Activated naive CD4-positive, alpha-beta T cell (primary cell): ENCODE measurements at regions not wholly inside any gene's neighbourhood (a gene's known extent, or its start where the extent isn't known, plus 50 kb on each side); places are given as distances from the start of the nearest gene placed in this dataset.

Source experiments
- DNase-seq, 4 experiments: peaks; one replicate each; lab custom pipeline; 2025; lab: John Stamatoyannopoulos, UW

DNA sequence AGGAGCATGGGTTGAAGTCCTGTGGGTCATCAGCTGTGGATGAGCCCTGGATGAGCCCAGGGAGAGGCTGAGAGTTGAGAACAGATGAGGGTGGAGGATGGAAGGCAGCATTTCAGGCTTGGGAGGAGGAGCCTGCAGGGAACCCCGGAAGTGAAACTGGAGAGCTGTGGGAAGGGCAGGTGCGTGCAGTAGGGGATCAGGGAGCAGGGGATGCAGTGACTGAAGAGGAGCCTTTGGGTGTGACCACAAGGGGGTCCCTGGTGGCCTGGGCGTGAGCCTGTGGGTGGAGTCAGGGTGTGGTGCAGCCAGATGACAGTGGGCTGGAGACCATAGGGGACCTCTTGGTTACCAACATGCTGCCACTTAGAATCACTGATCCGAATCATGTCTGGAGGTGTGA lies 115.5 kb downstream of the PAPOLA start:
- no peak for DNase-seq

DNA sequence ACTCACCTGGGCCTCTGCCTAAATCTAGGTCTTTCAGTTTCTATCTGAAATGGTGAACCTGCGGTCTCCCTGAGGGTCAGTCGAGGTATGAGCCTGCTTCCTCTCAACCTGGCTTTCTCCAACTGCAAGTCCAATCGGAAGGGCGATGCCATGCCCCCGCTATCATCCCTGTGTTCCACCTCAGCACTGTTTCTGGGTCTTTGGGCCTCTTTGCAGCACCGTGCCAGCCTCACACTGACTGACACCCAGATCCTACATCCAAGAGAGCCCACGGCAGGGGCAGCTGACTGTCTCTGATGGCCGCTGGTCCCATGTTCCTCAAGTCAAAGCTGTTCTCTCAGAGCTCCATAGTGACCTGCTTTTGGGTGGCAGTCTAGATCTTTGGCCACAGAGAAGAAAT lies 120.7 kb downstream of the PAPOLA start:
- DNase-seq: no peak

DNA sequence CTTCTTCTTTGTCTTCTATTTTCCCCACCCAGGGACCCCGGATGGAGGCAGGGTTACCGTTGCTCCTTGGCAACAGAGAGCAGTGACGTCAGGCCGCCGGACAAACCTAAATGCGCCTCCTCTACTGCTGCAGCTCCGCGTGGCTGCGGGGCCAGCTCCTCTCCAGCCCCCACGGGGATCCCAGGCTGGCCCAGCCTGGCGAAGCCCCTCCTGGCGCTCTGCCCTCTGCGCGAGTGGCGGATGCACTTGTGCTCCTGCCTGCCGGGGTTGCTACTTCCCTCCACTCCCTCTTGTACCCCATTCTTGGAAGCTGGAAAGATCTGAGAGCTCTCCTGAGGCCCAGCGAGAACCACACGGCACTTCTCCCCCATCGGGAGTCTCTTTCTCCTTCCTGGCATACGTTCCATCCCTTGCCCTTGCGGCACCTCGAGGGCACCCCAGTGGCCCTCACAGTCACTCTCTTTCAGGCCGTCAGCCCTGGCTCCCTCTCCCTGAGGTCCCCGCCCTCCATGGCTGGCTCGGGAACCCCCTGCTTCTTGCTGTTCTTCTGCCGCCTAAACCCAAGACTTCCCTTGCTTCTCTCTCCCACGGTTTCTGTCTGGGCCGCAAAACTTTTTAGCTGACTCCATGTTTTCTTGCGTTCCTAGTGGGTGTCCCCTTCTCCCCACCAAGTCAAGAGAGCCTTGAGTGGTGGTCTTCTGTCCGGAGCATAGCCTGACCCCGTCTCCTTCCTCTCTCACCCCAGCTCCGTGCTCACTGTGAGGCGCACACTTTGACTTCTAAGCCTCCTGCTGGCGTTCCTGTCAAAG lies 121.7 kb downstream of the PAPOLA start:
- DNase-seq: no peak

DNA sequence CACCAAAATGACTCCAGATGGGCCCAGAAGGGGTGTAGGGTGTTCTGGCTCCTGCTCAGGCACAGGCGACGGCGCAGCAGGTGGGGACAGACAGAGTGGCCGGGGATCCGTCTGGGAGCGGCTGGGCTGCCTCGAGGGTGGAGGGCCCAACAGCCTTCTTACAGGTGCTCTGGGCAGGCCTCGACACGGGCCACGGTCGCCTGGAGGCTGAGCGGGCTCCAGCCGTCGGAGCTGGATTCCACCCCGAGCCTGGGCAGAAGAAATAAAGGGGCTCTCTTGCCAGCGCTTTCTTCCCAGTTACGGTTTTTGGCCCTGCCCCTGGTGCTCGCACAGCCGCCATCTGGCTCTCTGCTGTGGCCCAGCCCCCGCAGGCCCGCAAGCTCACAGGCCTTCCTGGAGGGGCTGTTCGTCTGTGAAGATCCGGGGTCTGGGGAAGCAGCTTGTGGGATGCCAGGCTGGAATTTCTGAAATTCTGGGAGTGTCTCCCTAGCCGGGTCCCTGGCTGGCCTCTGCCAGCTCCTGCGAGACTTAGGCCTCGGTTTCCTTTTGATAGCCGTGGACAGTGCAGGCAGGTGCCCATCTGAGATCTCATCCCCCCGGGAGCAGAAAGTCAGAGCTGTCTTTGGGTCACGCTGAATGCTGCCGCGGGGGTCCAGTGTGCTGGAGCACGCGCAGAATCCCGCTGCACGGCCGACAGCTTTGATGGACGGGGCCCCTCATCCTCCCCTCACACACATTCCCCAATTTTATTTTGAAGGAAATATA lies 122.7 kb downstream of the PAPOLA start:
- DNase-seq: no peak

DNA sequence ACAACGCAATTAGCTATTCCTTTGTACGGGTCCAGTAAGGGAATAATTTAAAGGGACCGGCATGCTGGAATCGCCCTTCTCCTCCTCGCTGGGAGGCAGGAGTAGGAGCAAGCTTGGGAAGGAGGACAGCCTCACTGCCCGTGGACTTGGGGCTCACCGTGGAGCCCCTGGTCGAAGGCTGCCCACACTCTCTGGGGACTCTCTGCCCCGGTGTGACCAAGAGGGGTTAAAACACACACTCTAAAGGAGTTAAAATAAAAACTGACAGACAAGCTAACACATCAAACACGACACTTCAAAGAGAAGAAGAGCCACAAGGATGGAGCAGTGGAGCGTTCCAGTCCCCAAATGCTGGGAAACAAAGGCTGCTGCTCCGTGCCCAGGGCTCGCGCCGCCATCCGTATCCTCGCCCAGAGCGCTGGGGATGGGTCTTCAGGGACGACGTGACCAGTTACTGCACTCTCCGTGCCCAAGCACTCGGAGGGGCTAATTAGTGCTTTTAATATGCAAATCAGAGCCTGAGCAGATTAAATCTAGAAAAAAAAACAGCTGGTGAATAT lies 123.3 kb downstream of the PAPOLA start:
- no peak for DNase-seq

DNA sequence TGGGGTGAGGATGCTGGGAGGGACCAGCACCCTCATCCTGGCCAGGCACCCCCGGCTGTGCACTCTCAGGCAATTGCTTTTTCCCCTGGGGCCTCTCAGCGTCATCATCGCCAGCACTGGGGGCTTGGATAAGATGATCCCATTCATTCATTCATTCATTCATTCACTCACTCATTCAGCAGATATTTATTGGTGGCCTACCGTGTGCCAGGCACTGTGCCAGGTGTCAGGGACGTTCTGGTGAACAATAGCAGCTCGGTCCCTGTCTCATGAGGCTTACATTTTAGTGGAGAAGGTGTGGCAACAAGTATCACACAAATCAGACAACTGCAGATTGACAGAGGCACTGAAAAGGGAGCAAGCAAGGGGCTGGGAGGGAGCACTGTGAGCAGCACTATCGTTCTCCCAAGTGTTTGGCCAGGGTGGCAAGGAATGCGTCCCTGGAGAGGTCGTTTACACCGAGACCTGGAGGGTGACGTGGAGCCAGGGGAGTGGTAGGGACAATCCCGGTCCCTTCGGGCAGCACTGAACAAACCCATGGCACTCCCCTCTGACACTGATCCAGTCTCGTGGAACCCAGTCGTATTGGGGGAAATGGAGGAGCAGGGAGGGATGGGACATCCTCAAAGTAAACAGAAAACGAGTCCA lies 124.1 kb downstream of the PAPOLA start:
- DNase-seq: no peak

DNA sequence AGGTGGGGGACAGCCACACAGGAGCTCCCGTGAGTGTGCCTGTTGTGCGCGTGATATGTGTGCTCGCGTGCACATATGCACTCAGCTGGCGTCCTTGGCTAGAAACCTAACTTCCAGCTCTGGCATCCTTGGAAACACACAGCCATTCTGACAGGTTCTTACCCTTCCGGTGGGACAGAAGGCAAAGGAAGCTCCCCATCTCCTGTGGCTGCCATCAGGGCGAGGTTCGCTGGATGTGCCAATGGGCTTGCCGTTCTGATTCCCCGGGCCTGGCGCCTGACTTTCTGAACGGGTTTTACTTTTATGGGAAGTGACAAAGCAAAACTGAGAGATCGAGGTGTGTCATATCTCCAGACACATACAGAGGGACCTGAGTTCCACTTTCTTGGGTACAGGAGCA lies 124.7 kb downstream of the PAPOLA start:
- DNase-seq: no peak

DNA sequence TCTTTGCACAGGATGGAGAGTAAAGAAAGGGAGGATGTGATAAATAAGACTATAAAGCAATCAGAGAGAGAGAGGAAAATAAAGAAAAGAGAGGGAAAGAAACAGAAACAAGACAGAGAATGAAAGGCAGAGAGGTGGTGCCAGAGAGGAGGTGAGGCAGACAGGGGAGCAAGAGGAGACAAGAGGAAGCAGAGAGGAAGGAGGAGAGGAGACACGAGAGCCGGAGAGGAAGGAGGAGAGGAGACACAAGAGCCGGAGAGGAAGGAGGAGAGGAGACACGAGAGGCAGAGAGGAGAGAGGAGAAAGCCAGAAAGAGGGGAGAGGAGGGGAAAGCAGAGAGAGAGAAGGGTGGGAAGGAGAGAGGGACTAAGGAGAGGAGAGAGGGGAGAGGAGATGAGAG lies 125.2 kb downstream of the PAPOLA start:
- no peak for DNase-seq

DNA sequence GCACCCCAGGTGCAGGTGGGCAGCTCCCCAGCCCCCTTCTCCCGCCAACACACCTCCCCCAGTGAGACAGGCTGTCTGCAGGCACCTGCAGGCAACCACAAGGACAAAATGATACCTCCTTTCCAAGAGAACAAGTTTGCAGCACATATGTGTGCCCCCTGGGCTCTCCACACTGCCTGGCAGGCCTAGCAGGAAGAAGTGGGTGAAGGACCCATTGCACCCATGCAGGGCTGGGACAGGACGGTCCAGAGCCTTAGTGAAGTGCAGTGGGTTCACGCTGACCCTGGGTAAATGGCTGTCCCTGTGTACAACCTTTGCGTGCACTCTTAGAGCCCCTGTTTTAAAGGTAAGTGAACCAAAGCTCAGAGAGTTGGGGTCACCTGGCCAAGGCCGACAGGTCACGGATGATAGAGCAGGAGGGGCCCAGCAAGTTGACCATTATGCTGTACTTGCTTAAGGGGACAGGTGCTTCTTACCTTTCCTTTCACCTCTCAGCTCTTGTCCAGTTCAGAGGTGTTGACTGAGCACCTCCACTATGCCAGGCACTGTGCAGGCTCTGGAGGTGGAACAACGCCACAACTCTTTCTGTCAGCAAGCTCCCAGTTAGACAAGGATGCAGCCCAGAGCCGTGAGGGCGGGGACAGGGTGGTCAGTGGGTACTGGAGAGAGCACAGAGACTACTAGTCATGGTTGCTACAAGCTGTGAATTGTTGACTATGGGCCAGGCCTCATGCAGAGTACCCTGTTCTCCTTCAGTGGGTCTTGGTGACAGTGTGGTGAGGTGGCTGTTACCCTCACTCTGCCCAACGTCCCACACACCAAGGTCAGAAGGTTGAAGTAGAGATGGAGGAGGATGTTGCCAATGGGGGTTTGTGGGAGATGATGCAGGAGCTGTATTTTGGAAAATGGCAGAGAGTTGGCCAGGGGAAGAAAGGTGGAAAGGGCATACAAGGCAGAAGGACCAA lies 125.9 kb downstream of the PAPOLA start:
- no peak for DNase-seq

DNA sequence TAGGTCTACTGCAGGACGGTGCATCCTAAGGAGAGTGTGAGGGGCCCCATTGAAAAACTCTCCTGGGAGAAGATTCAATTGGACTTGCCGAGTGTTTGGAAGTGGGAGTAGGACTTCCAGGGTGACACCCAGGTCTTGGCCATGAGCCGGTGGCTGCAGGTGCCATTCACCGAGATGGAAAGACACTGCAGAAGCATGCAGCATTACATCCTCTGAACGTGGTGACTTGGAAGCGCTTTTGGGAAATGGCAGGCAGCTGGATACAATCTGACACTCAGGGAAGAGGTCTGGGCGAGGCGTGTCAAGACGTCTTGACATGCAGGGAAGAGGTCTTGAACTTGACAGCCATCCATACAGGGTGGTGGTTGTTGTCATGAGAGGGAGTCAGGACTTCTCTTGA lies 126.9 kb downstream of the PAPOLA start:
- DNase-seq: no peak

DNA sequence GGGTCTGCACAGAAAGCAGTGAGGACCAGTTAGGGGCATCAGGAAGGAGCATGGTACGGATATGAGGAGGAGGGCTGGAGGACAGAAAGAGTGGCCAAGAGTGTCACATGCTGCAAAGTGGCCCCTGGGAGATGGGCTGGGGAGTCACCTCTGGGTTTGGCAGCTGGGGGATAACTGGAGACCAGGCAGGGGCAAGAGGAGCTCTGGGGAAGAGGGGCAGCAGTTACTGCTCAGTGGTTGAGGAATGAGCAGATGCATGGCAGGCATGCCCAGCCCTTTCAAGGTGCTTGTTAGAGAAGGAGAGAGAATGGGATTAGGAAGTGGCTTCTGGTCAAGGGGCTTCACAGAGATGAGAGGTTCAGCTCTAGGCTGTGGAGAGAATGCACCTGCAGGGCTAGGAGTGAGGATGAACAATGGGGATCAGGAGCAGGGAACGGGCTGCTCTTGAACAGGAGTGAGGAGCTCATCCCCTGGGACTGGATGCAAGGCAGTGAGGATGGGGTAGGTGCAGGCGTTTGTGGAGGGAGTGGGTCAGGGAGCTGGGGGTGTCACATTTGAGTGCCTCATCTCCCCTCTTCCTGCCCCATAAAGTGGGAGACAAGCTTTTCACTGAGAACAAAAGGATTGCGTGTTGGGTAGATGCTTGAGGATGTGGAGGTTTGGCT lies 127.5 kb downstream of the PAPOLA start:
- no peak for DNase-seq

DNA sequence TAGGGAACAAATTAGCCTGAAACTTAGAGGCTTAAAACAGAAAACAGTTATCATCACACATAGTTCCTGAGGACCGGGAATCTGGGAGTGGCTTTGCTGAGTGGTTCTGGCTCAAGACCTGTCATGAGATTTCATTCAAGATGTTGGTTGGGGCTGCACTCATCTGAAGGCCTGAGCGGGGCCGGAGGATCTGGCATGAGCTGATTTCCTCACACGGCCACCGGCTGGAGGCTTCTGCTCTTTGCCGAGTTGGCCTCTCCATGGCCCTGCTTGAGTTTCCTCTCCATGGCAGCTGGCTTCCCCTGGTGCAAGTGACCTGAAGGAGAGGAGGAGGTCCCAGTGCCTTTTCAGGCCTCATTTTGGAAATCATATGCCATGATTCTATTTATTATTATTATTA lies 128.1 kb downstream of the PAPOLA start:
- DNase-seq: no peak

DNA sequence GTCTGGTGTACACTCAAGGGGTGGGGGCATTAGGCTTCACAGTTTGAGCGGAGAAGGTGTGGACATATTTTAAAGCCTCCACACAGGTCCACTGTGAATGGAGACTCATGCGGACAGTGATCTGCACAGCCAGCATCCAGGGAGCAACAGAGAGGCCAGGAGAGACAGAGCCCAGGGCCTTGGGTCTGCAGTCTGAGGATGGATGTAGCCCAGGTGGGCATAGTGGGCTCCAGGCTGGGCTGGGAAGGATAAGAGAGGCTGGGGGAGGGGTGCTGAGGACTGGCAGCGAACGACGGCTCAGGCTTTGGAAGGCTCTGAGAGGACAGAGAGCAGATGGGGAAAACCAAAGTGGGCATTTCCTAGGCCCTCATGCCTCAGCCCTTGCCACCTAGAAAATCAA lies 128.8 kb downstream of the PAPOLA start:
- DNase-seq: no peak

DNA sequence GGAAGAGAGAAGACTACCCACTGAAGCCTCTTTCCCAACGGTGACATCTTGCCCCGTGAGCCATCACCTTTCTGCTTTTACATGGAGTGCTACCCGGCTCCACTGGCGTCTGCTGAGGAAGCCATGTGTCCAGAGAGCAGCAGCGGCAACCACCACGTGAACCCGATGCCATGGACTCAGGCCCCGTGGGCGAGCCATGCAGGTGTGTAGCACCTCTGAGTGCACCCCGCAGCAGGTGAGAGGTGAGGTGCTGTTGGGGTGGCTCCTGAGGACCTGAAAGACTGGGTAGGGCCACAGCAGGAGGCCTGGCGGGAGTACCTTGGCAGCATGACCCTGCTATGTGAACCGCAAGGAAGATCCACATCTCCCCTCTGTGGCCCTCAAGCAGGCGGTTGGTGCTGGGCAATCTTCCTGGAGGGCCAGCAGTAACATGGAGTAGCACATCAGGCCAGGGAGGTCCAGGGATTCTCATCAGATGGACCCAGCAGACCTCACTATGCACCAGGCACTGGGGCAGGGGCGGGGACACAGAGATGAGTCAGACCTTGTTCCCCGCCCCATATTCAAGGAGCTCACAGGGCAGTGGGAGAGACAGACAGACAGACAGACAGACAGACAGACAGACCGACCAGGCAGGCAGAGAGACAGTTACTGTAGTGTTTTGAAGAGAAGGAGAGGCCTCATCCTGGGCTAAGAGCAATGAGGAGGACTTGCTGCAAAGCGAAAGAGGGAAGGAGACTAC lies 129.6 kb downstream of the PAPOLA start:
- no peak for DNase-seq

DNA sequence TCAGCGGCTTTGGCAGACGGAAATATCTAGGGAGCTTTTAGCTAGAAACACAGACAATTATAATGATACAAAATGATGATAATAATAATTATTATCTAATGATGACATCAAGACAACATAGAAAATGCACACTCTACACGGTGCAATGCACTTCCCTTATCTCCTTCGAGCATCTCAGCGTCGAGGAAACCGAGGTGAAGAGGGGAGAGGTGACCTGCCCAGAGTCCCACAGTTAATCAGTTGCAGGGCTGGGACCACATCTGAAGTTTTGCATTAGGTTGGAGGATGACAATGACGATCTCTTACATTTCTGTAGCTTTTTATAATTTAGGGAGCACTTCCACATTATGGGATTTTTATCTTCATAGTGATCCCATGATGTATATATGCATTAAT lies 130.2 kb downstream of the PAPOLA start:
- no peak for DNase-seq

DNA sequence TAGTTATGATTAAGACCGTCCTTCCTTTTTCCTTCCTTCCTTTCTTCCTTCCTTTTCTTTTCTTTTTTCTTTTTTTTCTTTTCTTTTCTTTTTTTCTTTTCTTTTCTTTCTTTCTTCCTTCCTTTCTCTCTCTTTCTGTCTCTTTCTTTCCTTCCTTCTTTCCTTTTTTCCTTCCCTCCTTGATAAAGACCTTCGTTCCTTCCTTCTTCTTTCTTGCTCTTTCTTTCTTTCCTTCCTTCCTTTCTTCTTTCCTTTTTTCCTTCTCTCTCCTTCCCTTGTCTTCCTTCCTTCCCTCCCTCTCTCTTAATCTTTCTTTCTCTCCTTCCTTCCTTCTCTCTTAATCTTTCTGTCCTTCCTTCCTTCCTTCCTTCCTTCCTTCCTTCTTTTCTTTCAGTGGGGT lies 130.9 kb downstream of the PAPOLA start:
- DNase-seq: no peak

DNA sequence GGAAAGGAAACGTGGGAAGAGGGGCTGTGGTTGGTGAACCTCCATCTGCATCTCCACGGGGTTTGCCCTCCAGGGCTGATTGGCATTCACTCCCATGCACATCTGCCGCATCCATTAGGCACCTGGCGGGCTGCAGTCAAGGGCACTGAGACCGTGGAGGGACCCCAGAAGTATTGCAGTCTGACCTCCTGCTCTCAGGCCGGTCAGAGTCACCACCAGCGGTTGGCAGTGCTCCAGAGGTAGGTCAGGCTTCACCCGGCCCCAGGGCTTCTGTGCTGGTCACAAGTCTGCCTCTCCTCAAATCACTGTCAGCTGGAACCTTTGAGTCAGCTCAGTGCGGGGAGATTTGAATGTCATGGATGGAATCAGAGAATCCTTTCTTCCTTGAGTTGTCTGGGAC lies 132.3 kb downstream of the PAPOLA start:
- no peak for DNase-seq

DNA sequence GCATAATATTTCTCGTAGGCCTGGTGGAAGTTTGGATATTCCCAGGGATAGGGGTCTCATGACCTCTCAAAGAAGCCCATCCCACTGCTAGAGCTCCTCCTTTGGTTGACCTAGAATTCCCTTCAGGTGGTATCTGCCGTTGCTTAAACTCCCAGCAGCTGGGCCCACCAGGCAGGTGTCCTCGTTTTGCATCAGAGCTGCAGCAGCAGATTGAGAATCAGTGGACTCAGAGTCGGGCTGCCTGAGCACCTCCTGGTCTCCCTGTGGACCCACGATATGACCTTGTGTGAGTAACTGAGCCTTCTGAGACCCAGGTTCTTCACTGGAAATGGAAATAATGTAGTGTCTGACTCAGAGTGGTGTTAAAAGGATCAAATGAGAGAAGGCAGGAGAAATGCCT lies 132.7 kb downstream of the PAPOLA start:
- no peak for DNase-seq

DNA sequence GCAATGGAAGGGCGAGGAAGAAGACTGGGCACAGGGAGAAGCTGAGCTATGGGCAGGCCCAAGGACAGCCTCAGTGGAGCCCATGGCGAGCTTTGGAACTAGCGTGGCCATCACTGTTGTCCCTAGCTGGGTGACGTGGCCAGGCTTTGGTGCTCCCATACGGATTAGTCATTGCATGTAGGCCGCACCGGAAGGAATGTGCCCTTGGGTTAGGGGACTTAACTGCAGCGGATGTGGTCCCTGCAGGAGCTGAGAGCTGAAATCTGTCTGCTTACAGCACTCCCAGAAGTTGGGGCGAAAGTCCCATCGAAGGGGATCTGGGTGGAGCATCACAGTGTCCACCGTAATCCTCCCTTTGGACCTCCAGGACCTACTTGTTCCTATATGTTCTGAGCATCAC lies 133.7 kb downstream of the PAPOLA start:
- no peak for DNase-seq

DNA sequence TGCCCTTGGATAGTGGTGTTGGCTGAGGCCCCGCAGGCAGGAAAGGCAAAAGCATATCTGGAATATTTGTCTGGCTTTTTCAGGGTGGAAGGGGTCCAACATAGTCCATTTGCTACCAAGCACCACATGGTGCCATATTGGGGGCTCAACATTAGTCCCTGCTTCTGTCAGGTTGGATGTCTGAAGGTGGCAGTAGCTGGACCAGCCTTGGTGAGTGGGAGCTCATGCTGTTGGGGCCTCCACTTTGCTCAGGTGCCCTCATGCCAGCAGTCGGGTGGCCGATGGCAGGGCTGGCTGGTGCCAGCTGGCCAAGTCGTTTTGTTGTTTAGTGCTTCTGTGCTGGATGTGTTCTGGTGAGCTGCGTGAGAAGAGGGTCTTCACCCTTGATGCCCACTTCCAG lies 135.3 kb downstream of the PAPOLA start:
- no peak for DNase-seq
